KBM-7 (cell line): ENCODE measurements at regions not wholly inside any gene's neighbourhood (a gene's known extent, or its start where the extent isn't known, plus 50 kb on each side); places are given as distances from the start of the nearest gene placed in this dataset.

ENCODE experiments used
- DNase-seq: peaks from one replicate; pipeline ENCODE4 v3.0.0-alpha.2; 2015
- in situ Hi-C: fragments of 300-500 bp; cut with MboI; formaldehyde crosslinking; loops from 2 replicates; pipeline ENCODE4 v1.14.3; 2020; ENCODE audit warnings: low sequenced_read_pairs, low pct_unique_long_range_greater_than_20kb, mixed read lengths

GRCh38 chr13:90185734-90186133, 1161.8 kb upstream of the MIR17HG start:
- in situ Hi-C loops, result no loop called here
- no peak for DNase-seq

- DNase-seq, result no peak
- in situ Hi-C loops, result no loop called here
Observed at GRCh38 chr13:90187478-90188350, 1159.8 kb upstream of the MIR17HG start.

GRCh38 chr13:90188351-90188636, 1159.2 kb upstream of the MIR17HG start:
- no peak for DNase-seq
- in situ Hi-C loops, result no loop called here

GRCh38 chr13:90197722-90198121, 1149.8 kb upstream of the MIR17HG start:
- in situ Hi-C loops, result no loop called here

GRCh38 chr13:90201202-90201601, 1146.3 kb upstream of the MIR17HG start:
- in situ Hi-C loops, result no loop called here
- no peak for DNase-seq

More at GRCh38 chr13:90197722-90198121, 1149.8 kb upstream of the MIR17HG start:
- DNase-seq, result no peak

- in situ Hi-C loops, result no loop called here
- no peak for DNase-seq
Observed at GRCh38 chr13:90201676-90202460, 1145.6 kb upstream of the MIR17HG start.

- no peak for DNase-seq
- in situ Hi-C loops, result no loop called here
Observed at GRCh38 chr13:90205081-90205480, 1142.4 kb upstream of the MIR17HG start.

- no peak for DNase-seq
Observed at GRCh38 chr13:90205911-90206310, 1141.6 kb upstream of the MIR17HG start.

GRCh38 chr13:90217275-90217674, 1130.2 kb upstream of the MIR17HG start:
- DNase-seq, result no peak
- in situ Hi-C loops, result no loop called here

More at GRCh38 chr13:90205911-90206310, 1141.6 kb upstream of the MIR17HG start:
- in situ Hi-C loops, result no loop called here

- in situ Hi-C loops, result no loop called here
- DNase-seq, result no peak
Observed at GRCh38 chr13:90222758-90223157, 1124.7 kb upstream of the MIR17HG start.

- in situ Hi-C loops, result no loop called here
- no peak for DNase-seq
Observed at GRCh38 chr13:90230311-90230710, 1117.2 kb upstream of the MIR17HG start.

- DNase-seq, result no peak
- in situ Hi-C loops, result no loop called here
Observed at GRCh38 chr13:90232291-90232690, 1115.2 kb upstream of the MIR17HG start.

- in situ Hi-C loops, result no loop called here
- DNase-seq, result no peak
Observed at GRCh38 chr13:90233933-90234672, 1113.4 kb upstream of the MIR17HG start.

- in situ Hi-C loops, result no loop called here
- DNase-seq, result no peak
Observed at GRCh38 chr13:90237852-90238251, 1109.6 kb upstream of the MIR17HG start.

- in situ Hi-C loops, result no loop called here
- DNase-seq, result peak; percentile 27
Observed at GRCh38 chr13:90238413-90238812, 1109.1 kb upstream of the MIR17HG start.

- in situ Hi-C loops, result no loop called here
Observed at GRCh38 chr13:90239130-90239529, 1108.4 kb upstream of the MIR17HG start.

GRCh38 chr13:90246005-90246404, 1101.5 kb upstream of the MIR17HG start:
- no peak for DNase-seq
- in situ Hi-C loops, result no loop called here

More at GRCh38 chr13:90239130-90239529, 1108.4 kb upstream of the MIR17HG start:
- DNase-seq, result no peak

GRCh38 chr13:90246687-90247345, 1100.7 kb upstream of the MIR17HG start:
- in situ Hi-C loops, result no loop called here

GRCh38 chr13:90253806-90254205, 1093.7 kb upstream of the MIR17HG start:
- in situ Hi-C loops, result no loop called here

More at GRCh38 chr13:90246687-90247345, 1100.7 kb upstream of the MIR17HG start:
- DNase-seq, result no peak

More at GRCh38 chr13:90253806-90254205, 1093.7 kb upstream of the MIR17HG start:
- DNase-seq, result no peak
